Kidney (tissue), 13 donors: ENCODE measurements at regions not wholly inside any gene's neighbourhood (a gene's known extent, or its start where the extent isn't known, plus 50 kb on each side); places are given as distances from the start of the nearest gene placed in this dataset.
"Not testable (repeated sequence)": the region's sequence is repeated elsewhere in the genome, so short reads cannot be mapped to it uniquely, and the experiment has no call there.

Experiments used
- DNase-seq, 5 donors: peaks; one replicate each; pipeline ENCODE4 v3.0.0-alpha.2; 2013 to 2020
- FAIRE-seq: peaks from 2 replicates; lab custom pipeline; 2012; peaks lifted over from hg19 to GRCh38; lab: Jason Lieb, UNC
- H3K27ac ChIP-seq, 2 donors: one replicate each; pipeline ENCODE4 v1.7.0; 2013; ENCODE audit warnings: low read depth in 2 of 2, low read length in 2 of 2, inconsistent platforms in 1 of 2
- H3K27me3 ChIP-seq: one replicate; pipeline ENCODE4 v1.7.1; 2013; ENCODE audit warnings: low read length, inconsistent platforms; ENCODE audit not compliant: control insufficient read depth, insufficient read depth
- H3K36me3 ChIP-seq, 3 donors: one replicate each; pipeline versions ENCODE4 v1.7.0 to v1.7.1; 2013; ENCODE audit warnings: low read length in 3 of 3, control low read depth in 1 of 3, inconsistent platforms in 1 of 3; ENCODE audit not compliant: insufficient read depth in 3 of 3, control insufficient read depth in 2 of 3
- H3K4me1 ChIP-seq, 3 donors: one replicate each; pipeline versions ENCODE4 v1.7.0 to v1.7.1; 2013; ENCODE audit warnings: low read length in 3 of 3, inconsistent platforms in 1 of 3, low read depth in 1 of 3; ENCODE audit not compliant: control insufficient read depth in 2 of 3, insufficient read depth in 2 of 3
- H3K4me3 ChIP-seq, 3 donors: one replicate each; pipeline versions ENCODE4 v1.7.0 to v1.8.1; 2013; ENCODE audit warnings: low read length in 3 of 3, control low read depth in 1 of 3, inconsistent platforms in 1 of 3
- H3K9ac ChIP-seq, 3 donors: one replicate each; pipeline versions ENCODE4 v1.7.0 to v1.7.1; 2013; ENCODE audit warnings: low read length in 3 of 3, control low read depth in 1 of 3, inconsistent platforms in 1 of 3
- H3K9me3 ChIP-seq, 3 donors: one replicate each; pipeline versions ENCODE4 v1.7.0 to v1.7.1; 2013; ENCODE audit warnings: low read length in 3 of 3, control low read depth in 1 of 3, inconsistent platforms in 1 of 3; ENCODE audit not compliant: control insufficient read depth in 2 of 3, insufficient read depth in 1 of 3
- CTCF ChIP-seq: IDR thresholded peaks from 3 replicates; pipeline ENCODE4 v1.5.1; 2012; ENCODE audit warnings: mild to moderate bottlenecking, moderate library complexity, borderline replicate concordance; ENCODE audit not compliant: insufficient read depth; ENCODE audit errors: extremely low read depth
- intact Hi-C: fragments of 100-400 bp; cut with DNase I; formaldehyde crosslinking; loops from one replicate; pipeline ENCODE4 v1.11.1; 2022
- donor health status: control.
- donor health status: control.
- donor health status: control.
- donor health status: control.
- donor health status: control.
- donor health status: DM: yes; HTN: yes; CAD: no.
- donor health status: Normal renal cell carcinoma (clear cell type).

- no peaks in the 10 kb centered on the region for H3K36me3 ChIP-seq
- no peaks in the 10 kb centered on the region for H3K27me3 ChIP-seq
- no peak overlapping the region for H3K9ac ChIP-seq
- intact Hi-C loops = no loop called here
- H3K27ac ChIP-seq = no peak overlapping the region
- H3K9me3 ChIP-seq = no peaks in the 10 kb centered on the region
- no peak for FAIRE-seq
- no peak for TF ChIP-seq CTCF
- no peaks in the 10 kb centered on the region for H3K4me1 ChIP-seq
- peak in 2 of 5 donors; percentile 36 to 38 for DNase-seq
- no peak overlapping the region for H3K4me3 ChIP-seq
Measured at GRCh38 chr16:29141586-29142324, 156.9 kb downstream of the LAT start.

DNA sequence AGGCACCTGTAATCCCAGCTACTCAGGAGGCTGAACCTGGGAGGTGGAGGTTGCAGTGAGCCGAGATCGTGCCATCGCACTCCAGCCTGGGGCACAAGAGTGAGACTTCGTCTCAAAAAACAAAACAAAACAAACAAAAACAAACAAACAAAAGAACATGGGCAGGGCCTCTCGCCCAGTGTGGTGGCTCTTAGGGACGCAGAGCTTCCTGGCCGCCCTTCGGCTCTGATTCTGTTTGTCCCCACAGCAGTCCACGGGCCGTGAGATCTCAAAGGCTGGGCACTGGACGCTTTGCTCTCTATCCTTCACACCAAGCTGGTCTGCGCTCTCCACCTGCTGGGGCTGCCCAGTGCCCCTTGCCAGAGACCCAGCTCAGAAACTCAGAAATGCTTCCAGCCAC lies 156.3 kb downstream of the LAT start:
- peak in 2 of 5 donors; percentile 36 to 53 for DNase-seq
- H3K4me1 ChIP-seq, H3K36me3 ChIP-seq, H3K9me3 ChIP-seq, H3K27ac ChIP-seq, FAIRE-seq, H3K4me3 ChIP-seq, H3K27me3 ChIP-seq, intact Hi-C loops, H3K9ac ChIP-seq: not testable (repeated sequence)

GRCh38 chr16:29139901-29140855 lies 155.3 kb downstream of the LAT start:
- H3K36me3 ChIP-seq, H3K27me3 ChIP-seq, intact Hi-C loops, H3K9me3 ChIP-seq, H3K4me3 ChIP-seq, H3K9ac ChIP-seq, H3K27ac ChIP-seq, FAIRE-seq, H3K4me1 ChIP-seq: not testable (repeated sequence)
- peak in 2 of 5 donors; percentile 37 to 51 for DNase-seq

- no peak for TF ChIP-seq CTCF
- H3K4me3 ChIP-seq = no peak overlapping the region
- H3K4me1 ChIP-seq = no peaks in the 10 kb centered on the region
- no peaks in the 10 kb centered on the region for H3K36me3 ChIP-seq
- no peak overlapping the region for H3K9ac ChIP-seq
- no peaks in the 10 kb centered on the region for H3K27me3 ChIP-seq
- H3K27ac ChIP-seq = no peak overlapping the region
- peak; percentile 34 to 74 (median 71) for DNase-seq
- FAIRE-seq = no peak
- H3K9me3 ChIP-seq = no peaks in the 10 kb centered on the region
- intact Hi-C loops = no loop called here
Measured at GRCh38 chr16:29139261-29139802, 154.5 kb downstream of the LAT start.

- H3K4me1 ChIP-seq, H3K27ac ChIP-seq, intact Hi-C loops, H3K9ac ChIP-seq, H3K36me3 ChIP-seq, H3K27me3 ChIP-seq, H3K9me3 ChIP-seq, H3K4me3 ChIP-seq, FAIRE-seq: not testable (repeated sequence)
- DNase-seq = peak in 1 of 5 donors; percentile 38
Measured at GRCh38 chr16:29138698-29139097, 153.8 kb downstream of the LAT start.

GRCh38 chr16:29137894-29138662 lies 153.2 kb downstream of the LAT start:
- H3K27me3 ChIP-seq, H3K36me3 ChIP-seq, H3K4me3 ChIP-seq, H3K9ac ChIP-seq, H3K9me3 ChIP-seq, intact Hi-C loops, H3K27ac ChIP-seq, FAIRE-seq, H3K4me1 ChIP-seq: not testable (repeated sequence)
- DNase-seq = peak in 2 of 5 donors; percentile 40 to 52
